GM12872 (cell line): ENCODE measurements at regions not wholly inside any gene's neighbourhood (a gene's known extent, or its start where the extent isn't known, plus 50 kb on each side); places are given as distances from the start of the nearest gene placed in this dataset.

ENCODE experiments used
- TF ChIP-seq, protein P1 (sequence below): IDR thresholded peaks from 3 replicates; pipeline ENCODE4 v1.5.1; 2011; ENCODE audit warnings: low read depth, mild to moderate bottlenecking, low read length, moderate library complexity; ENCODE audit not compliant: insufficient read depth

GRCh38 chr3:18247139-18247695 lies 177.9 kb downstream of the SATB1 start:
- TF ChIP-seq, protein P1, sequence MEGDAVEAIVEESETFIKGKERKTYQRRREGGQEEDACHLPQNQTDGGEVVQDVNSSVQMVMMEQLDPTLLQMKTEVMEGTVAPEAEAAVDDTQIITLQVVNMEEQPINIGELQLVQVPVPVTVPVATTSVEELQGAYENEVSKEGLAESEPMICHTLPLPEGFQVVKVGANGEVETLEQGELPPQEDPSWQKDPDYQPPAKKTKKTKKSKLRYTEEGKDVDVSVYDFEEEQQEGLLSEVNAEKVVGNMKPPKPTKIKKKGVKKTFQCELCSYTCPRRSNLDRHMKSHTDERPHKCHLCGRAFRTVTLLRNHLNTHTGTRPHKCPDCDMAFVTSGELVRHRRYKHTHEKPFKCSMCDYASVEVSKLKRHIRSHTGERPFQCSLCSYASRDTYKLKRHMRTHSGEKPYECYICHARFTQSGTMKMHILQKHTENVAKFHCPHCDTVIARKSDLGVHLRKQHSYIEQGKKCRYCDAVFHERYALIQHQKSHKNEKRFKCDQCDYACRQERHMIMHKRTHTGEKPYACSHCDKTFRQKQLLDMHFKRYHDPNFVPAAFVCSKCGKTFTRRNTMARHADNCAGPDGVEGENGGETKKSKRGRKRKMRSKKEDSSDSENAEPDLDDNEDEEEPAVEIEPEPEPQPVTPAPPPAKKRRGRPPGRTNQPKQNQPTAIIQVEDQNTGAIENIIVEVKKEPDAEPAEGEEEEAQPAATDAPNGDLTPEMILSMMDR, result no peak

DNA sequence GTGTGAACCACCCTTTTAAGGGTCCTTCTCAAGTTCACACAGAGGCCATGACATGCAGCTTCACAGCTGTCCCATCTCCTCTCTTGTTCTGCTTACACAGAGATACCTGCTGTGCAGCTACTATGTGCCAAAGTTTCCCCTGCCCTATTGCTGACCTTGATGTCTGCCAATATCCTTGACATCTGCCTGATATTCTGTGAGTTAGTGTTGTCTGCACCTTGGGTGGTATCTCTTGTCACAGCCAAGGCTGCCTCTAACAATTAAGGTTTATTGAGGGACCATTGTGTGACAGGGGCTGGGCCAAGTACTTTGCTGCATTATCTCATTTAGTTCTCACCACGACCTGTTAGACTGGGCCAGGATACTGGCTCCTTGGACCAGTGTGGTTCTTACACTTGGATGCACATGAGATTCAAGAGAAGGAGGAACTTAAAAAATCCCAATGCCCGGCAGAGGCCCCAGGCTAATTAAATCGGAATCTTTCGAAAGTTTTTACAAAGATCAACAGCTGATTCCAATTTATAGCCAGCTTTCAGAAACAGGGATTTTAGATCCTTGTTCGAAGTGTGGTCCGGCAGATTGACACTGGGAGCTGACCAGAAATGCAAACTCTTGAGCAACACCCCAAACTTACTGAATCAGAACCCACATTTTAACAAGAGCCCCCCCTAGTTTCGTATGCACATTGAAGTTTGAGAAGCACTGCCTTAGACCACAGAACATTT lies 178.6 kb downstream of the SATB1 start:
- TF ChIP-seq, protein P1, result no peak

DNA sequence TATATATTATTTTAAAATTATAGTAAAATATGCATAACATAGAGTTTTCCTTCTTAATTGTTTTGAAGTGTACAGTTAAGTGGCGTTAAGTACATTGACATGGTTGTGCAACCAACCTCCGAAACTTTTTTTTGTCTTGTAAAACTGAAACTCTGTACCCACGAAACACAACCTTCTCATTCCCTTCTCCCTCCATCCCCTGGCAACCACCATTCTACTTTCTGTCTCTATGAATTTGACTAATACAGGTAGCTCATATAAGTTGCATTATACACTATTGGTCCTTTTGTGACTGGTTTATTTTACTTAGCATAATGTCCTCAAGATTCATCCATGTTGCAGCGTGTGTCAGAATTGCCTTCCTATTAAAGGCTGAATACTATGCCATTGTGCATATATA lies 179.4 kb downstream of the SATB1 start:
- TF ChIP-seq, protein P1, result no peak

DNA sequence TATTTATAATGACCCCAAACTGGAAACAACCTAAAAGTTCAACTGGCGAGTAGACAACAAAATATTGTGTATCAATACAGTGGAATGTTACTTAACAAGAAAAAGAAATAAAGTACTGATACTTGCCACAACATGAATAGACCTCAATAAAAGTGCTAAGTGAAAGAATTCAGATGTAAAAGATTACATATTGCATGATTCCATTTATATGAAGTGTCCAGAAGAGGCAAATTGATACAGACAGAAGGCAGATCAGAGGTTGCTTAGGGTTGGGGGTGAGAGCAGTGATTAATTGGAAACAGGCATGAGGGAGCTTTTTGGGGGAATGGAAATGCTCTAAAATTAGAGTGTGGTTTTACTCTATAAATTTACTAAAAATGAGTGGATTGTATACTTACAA lies 183.3 kb downstream of the SATB1 start:
- TF ChIP-seq, protein P1, result no peak

DNA sequence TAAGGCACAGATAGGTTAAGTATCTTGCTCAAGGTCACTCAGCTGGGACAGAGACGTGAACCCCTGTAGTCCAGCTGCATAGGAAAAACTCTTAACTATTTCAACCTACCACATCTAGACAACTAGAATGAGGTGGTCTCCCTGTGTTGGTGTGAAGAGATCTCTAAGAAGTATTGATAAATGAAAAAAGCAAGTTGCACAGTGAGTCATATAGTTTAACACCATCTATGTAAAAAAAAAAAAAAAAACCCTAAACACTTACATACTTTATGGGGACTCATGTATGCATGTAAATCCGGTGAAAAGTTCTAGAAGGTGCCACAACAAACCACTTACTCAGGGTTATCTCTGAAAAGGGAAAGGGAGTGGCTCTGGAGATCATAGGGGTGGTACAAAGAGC lies 185.5 kb downstream of the SATB1 start:
- TF ChIP-seq, protein P1, result no peak

DNA sequence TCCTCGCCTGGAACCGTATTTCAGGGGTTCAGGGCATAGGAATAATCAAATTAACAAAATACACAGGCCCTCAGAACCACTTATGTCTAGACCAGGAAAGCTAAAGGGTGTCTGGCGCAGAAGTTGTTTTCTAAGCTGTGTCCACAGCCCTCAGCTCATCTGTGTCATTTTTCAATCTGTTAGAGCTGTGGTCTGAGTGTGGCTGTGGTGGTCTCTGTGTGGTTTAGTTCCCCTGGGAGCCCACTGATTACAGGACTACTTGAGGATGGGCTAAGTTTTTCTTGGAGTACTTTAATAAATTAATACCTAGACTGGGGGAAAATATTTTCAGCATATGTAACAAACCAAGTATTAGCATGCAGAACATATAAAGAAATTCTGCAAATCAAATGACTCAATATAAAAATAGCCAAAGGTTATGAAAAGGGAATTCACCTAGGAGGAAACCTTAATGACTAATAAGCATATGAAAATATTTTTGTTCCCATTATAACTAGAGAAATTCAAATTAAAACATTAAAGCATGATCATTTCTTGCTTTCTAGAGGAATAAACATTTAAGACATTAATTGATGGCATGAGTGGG lies 186.3 kb downstream of the SATB1 start:
- TF ChIP-seq, protein P1, result no peak

GRCh38 chr3:18238332-18238731 lies 186.8 kb downstream of the SATB1 start:
- TF ChIP-seq, protein P1, result no peak
